GM21737 (cell line): ENCODE measurements at regions not wholly inside any gene's neighbourhood (a gene's known extent, or its start where the extent isn't known, plus 50 kb on each side); places are given as distances from the start of the nearest gene placed in this dataset.
"Not testable (repeated sequence)": the region's sequence is repeated elsewhere in the genome, so short reads cannot be mapped to it uniquely, and the experiment has no call there.

Experiments
- ATAC-seq: cut with Tn5 transposase; IDR thresholded peaks from one replicate; pipeline ENCODE4 v1.9.1; 2021; ENCODE audit warnings: mild to moderate bottlenecking, moderate library complexity; ENCODE audit not compliant: unreplicated experiment

DNA sequence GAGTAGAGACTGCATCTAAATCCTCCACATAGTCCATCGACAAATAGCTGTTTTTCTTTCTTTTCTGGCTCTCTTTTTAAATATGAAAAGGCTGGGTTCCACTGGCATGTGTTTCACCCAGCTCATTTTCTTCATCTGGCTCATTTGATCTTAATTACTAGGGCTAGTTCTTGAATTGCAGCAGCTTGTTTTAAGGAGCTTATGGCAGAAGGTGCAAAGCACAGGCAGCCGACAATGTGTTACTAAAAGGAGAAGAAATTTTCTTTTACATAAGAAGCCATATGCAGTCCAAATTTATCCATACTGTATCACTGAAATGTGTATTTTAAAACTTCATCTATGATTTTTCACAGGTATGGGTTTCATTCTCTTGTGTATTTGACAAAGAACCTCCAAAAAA, 205.6 kb upstream of the PTER start:
- ATAC-seq: no peak

DNA sequence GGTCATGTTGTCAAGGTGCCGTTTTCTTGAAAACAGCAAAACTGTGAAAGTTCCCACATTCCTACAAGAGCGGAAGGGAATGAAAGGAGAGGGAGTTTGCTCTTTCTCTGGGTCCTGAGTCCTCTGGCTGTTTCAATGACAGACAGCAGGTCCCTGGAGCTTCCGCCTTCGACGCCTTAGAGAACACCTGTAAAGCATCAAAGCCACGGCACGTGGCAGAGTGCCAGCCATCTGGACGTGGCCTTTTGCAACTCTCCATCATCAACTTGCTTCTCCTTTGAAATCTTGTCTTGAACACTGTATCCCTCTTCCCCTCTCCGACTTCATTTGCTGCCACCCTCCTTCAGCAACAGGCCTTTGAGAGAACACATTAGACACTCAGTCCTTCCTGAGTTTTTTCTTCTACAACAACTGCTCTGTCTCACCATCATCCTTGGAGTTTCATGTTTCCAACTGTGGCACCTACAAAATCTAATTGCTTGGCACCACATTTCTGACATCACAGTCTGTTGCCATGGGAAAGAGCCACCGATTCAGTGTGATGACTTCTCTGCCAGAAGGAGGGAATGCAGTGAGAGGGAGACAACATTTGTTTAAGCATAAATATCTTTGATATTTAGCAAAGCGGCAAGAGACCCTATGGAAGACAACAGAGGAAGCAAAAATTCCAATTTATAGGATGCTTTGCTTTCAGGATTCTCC, 204.9 kb upstream of the PTER start:
- ATAC-seq: no peak

DNA sequence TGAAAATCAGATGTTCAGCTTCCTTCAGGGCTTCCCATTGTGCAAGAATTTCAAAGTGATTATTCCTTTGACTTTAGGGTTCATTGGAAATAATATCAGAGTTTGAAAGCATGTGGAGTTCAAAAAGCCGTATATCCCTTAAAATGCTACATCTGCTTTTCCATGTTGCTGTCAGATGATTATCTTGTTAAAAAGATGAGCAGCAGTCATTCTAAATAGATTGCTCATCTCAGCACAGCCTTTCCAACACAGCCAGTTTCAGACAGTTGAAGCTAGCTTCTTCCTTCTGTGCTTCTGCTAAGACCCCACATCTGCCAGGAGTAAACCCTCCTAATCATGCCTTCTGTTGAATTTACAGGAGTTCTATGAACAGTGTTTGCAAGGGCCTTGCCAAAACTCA, 204.4 kb upstream of the PTER start:
- ATAC-seq: no peak

DNA sequence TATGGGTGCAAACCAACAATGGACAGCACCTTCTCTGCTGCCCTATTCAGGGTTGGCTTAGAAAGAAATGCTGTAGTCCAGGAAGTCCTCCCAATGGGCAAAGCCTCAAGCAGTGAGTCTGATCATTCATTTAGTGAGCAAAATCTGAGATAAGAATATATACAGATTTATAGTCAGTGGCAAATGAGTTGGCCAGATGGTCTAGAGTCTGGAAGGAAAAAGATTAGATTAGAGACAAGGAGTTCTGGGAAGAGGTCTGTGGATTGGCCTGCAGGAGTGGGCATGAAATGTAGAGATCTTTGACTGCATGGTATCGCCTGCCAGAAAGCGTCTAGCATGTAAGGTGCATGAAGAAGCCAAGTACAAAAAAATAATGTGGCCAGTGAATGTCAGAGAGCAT, 201.9 kb upstream of the PTER start:
- no peak for ATAC-seq

DNA sequence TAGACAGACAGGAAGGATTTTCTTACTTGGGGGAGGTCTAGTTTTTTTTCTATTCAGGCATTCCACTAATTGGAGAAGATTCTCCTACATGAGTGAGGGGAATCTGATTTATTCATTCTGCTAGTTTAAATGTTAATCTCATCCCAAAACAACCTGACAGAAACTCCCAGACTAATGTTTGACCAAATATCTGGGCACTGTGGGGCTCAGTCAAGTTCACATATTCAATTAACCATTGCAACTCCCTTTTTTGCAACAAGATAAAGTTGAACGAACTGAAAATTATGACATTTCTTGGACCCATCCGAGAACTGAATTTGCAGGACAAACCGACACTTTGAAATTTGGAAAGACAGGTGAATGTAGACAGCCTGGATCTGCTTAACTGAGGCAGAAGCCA, 194.4 kb upstream of the PTER start:
- no peak for ATAC-seq

DNA sequence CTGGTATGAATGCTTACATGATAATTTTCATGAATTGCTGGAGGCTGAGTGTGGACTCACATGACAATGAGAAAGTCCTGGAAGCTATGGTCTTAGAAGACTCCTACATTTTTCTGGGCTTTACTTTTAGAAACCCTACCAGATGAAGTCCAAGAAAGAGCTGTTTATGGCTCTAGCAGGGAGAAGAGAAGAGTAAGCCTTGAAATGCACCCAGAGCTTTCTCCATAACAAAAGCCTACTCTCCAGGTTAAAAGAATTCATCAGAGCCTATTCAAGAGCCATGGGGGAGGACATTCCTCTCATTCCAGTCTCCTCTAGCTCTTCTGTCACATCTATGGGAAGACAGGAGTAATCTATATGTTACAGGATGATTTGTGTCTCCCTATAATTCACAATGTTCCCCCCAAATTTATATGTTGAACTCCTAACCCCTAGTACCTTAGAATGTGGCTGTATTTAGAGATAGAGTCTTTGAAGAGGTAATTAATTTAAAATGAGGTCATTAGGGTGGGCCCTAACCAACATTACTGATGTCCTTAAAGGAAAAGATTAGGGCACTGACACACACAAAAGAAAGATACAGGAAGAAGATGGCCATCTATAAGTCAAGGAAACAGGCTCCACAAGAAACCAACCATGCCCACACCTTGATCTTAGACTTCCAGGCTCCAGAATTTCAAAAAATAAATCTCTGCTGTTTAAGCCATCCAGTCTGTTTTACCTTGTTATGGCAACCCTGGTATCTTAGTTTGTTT, 193.8 kb upstream of the PTER start:
- no peak for ATAC-seq

DNA sequence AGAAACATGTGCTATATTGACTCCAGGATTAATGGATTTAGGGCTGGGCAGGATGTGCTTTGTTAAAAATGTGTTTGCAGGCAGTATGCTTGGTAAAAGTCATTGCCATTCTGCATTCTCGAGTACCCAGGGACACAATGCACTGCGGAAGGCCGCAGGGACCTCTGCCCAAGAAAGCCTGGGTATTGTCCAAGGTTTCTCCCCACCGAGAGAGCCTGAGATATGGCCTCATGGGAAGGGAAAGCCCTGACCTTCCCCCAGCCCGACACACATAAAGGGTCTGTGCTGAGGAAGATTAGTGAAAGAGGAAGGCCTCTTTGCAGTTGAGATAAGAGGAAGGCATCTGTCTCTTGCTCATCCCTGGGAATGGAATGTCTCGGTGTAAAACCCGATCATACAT, 186.7 kb upstream of the PTER start:
- not testable (repeated sequence) for ATAC-seq

DNA sequence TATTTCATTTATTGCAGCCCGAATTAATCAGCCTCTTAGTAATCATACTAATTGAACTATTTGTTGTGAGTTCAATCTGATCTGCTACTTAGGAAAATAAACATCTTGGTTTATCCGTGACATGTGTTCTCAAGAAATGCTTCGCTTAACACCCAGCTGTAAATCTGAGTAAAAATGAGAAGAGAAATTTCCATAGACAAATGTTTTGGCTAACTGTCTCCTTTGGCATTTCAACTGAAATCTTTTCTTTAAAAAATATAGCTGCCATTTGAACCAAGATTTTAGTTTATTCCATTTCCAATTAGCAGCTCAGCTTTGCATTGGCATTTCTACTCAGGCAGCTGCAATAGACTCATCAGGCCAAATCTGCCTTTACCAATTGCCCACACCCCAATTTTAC, 180.5 kb upstream of the PTER start:
- ATAC-seq: no peak

DNA sequence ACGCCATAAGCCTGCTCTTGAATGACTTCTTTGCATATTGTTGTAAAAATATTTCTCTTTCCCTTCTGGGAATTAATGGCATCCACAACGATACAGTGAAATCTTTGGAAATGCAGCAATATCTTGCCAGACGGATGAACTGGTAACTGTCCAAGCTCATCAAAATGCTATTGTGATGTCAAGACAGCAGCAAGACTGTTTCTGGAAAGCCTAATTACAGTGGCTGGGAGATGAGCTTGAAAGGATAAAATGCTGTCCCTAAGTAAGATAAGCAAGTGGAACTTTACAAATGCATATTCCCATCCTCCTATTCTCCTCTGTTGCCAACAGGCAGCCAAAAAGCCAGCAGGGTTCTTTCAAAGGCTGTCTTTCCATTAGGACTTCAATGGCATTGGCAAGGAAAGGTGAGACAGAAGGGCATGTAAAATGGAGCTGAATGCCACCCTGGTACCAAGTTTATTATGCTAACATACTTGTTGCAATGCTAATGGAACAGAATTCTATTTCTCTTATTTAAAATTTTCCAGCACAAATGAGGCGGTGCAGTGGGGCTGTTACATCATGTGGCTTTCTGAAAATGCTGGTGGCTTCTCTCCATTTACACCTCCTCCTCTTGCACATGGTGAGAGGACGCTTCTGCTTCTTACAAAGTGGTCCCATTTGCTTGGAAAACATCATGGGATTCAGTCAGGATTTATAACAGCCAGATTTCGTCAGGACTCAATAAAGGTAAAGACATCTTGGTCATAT, 178.3 kb upstream of the PTER start:
- no peak for ATAC-seq

DNA sequence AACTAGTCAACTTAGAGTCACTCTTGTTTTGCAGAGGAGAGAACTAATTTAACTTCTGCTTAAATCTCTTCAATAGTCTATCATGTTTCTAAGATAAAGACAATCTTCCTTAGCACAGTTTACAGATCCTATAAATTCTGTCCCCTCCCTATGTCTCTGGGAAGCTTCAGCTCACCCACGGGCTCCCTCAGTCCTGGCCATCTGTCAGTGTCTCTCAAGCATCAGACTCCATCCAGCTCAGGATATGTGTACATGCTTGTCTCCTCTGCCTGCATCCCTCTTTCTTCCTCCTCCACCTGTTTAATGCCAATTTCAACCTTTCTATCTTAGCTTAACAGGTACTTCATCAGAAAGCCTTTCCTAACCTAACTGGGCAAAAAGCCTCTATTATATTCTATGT, 177.1 kb upstream of the PTER start:
- no peak for ATAC-seq

DNA sequence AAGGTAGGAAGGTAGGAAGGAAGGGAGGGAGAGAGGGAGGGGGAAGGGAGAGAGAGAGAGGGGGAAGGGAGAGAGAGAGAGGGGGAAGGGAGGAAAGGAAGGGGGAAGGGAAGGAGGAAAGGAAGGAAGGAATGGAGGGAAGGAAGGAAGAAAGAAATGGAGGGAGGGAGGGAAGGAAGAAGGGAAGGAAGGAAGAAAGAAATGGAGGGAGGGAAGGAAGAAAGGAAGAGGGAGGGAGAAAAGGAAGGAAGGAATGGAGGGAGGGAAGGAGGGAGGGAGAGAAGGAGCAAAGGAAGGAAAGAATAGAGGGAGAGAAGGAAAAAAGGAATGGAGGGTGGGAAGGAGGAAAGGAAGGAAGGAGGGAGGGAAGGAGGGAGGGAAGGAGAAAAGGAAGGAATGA, 176.4 kb upstream of the PTER start:
- no peak for ATAC-seq

DNA sequence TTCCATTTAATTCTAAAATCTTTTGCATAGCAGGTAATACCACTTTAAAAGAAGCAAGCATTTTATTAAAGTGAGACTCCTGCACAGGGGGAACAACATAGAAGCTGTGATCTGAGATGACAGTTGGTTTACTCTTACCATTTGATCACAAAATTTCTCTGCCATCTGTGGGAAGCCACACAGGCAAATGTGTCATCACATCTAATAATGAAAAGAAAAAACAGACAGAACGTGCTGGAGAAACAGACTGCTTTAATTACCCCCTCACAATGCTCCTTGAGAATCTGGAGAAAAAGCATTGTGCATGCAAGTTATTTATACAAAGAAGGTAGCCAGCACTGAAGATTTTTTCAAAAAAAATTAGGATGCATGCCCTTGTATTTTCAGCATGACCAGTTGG, 165.2 kb upstream of the PTER start:
- no peak for ATAC-seq

DNA sequence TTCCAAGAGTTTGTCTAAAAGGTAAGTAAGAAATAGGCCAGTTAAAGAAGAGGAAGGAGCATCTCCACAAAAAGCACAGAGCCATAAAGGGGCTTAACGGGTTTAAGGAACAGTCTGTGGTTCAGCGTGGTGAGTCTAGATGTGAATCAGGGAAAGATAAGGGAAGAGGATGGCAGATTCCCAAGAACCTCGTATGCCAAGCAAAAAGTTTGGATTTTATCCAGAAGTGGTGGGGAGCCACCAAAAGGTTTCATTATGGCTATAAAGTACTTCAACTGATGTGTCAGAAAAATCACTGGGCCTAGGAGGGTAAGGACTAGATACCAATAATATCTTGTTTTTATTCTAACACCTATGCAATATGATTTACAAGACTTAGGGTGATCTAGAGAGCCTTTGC, 161.9 kb upstream of the PTER start:
- ATAC-seq: no peak

DNA sequence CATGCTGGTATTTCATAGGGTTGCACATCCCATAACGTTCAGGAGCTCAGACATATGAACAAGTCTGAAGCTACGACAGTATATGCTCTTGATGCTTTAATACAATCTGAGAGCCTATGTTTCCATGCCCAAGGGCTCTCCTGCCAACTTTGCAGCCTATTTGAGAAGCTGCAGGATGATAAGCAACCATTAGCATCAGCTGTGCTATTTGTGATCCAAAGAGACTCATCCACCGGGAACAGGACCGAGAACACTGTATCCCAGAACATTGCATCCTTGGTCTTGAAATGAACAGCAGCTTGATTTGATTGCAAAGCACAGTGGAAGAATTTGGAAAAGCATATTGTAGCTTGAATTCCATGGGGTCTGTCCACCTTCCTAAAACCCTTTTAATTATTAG, 156.2 kb upstream of the PTER start:
- no peak for ATAC-seq

DNA sequence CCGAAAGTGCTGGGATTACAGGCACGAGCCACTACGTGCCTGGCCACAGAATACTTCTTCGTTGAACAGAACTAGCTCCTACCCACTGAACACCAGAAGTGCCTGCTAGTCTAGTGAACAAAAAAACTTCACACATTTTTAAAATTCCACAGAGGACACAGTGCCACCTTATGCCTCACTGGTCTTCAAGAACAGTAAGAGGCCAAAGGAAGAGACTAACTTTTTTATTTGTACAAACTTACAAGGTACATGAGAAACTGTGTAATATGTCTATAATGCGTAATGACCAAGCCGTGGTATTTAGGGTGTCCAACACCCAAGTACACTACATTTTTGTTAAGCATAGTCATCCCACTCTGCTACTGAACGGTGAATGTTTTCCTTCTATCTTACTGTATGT, 144.4 kb upstream of the PTER start:
- ATAC-seq: no peak

DNA sequence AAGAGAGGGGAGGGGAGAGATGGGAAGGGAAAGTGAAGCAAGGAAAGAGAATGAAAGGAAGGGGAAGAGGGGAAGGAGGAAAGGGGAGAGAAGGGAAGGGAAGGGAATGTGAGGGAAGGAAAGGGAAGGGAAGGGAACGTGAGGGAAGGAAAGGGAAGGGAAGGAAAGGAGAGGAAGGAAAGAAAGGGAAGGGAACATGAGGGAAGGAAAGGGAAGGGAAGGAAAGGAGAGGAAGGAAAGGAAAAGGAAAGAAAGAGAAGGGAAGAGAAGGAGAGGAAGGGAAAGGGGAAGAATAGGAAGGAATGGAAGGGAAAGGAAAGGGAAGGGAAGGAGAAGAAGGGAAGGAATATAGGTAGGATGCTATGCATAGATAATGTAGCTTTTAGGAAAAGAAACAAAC, 139.7 kb upstream of the PTER start:
- ATAC-seq: no peak

DNA sequence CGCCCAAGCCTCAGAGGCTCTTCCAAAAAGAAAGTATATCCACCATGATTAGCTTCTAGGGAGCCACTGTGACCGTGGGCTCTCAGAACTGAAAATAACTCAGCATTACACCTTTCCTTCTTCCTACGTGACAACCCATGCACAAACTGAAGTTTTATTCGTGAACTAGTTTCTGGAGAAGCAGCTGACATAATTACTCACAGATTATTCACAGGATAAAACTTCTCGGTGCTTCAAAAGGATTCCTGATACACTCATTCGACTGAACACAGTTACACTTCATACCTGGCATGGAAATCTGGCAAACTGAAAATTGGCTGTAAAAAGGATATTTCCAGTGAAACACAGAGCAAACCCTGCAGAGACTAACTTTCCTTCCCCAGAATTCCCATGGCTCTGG, 139.2 kb upstream of the PTER start:
- no peak for ATAC-seq

DNA sequence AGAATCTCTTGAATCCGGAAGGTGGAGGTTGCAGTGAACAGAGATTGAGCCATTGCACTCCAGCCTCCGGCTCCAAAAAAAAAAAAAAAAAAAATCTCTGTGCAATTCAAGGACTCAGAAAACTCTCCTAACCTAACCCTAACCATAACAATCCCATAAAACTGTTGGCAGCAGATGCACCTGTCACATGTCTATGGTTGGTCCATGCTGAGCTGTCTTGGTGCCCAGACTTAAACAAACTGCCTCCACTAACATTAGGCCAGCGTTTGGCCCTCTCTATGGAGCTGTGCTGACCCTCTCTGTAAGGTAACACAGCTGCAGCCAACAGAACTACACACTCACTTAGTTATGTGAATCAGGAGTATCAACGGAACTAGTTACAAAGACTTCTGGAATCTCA, 132.5 kb upstream of the PTER start:
- no peak for ATAC-seq

DNA sequence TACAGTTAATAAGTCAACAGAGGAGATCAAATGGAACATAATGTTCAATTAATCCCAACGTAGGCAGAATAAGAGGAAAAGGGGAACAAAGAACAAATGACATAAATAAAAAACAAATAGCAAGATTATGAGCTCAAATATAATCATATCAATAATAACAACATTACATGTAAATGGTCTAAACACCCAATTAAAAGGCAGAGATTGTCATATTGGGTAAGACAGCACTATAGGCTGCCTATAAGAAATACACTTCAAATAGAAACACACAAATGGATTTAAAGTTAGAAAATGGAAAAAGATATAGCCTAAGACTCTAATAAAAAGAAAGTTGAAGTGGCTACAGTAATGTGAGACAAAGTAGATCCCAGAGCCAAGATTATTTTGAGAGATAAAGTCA, 126.4 kb upstream of the PTER start:
- ATAC-seq: no peak

DNA sequence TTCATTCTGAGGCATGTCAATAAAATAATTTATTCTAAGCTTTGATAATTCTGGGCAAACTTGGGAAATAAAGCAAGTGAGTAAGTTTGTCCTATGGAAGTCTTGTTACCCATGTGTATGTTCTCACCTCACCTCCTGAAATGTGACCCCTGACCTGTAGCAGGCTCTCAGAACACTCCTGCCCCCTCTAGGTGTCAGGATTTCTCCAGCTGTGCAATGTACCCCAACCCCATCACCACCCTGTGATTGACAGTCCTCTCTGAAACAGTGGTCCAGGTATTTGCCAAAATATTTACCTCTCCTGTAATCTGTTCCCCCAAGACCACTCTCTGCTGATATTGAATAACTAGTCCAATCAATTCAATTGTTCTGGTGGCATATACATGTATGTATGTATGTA, 122.6 kb upstream of the PTER start:
- no peak for ATAC-seq

DNA sequence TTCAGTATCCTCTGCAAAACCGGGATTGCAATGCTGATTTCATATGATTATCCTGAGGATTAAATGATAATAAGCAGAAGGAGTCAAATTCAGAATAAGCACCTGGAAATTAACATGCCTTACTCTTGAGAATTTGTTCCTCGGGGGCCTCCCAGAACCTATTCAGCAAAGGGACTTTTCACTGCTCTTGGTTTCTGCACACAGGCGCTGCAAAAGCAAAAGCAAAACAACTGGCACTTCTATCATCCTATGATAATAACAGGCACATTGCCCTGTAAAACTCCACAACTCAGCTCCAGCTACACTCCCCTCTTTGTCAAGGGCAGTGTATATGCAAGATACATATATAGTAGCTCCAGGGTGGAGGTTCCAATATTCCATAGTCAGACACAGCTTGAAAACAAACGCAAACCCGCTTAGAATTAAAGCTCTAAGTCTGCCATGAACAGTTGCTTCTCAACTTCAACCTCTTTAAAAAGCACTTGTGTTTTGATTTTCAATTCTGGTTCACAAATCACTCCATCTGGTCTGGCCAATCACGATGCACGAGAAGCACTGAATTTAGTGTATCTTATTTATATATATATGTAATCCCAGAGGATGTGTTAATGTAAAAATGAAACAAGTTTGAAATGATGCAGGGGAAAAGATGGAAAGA, 119.9 kb upstream of the PTER start:
- no peak for ATAC-seq

DNA sequence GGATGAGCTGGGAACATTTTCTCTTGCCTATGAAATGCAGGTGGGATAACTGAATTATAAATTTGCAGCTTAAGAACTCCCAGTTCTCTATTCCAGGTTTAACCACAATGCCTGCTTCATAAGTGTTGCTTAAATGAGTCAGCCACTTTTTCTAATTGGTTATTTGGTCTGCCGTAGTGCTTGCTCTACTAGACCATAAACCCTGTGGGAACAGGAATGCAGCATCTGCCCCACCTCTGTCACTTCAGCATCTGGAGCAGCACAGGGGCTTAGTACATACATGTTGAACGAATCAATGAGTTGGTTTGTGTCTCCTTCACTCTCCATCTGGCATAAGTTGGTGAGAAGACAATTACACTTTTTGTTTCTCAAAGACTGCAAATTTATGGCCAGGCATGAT, 95.2 kb upstream of the PTER start:
- no peak for ATAC-seq
